Iris pigment epithelial cell (primary cell): ENCODE measurements at regions not wholly inside any gene's neighbourhood (a gene's known extent, or its start where the extent isn't known, plus 50 kb on each side); places are given as distances from the start of the nearest gene placed in this dataset.

ENCODE experiments used
- DNase-seq: peaks from one replicate; pipeline ENCODE4 v3.0.0-alpha.2; 2011; ENCODE audit warnings: low read depth

DNA sequence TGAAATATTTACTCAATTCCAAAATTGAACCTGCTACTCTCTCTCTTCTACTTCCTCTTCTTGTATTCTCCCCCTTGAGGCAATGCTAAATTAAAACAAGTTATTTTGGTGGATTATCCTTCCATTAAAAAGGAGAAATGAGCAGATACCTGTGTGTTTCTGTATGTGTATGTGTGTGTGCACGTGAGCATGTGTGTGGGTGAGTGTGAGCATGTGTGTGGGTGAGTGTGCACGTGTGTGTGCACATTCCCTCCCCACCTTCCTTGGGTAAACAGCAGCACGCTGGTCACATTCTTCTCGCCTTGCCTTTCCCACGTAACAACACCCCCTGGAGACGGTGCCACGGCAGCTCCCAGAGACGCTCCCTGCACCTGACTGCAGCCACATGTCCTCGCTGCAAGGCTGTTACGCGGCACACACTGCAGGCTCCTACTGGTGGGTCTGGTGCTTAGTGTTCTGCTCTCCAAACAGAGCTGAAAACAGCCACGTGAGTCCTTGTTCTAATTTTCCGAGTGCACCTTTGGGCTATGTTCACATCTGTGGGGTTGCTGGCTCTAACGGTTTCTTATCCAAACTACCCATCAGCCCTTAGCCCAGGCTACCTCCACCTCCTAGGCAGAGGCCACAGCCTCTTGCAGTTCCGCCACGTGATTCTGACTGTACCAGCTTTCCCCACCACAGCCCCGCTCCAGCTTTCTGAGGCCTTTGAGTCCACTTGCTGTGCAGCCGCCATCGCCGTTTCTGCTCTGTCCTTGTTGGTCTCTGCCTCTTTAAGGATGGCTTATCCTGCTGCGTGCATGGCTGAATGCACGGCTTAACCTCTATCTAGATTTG is 123.4 kb downstream of the CTTN start:
- no peak for DNase-seq

DNA sequence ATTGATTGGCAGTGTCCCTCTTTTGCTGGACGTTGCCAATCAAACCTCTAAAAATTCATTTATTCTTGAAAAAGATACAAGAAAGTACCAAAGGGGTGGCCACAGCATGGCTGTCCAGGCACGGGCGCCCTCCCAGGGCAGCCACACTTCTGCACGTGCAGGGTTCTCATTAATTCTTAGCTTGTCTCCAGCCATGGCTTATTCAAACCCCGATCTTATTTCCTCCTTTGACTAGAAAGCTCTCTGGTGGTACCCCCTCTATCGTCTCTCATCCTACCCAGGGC is 123.9 kb downstream of the CTTN start:
- DNase-seq: no peak

DNA sequence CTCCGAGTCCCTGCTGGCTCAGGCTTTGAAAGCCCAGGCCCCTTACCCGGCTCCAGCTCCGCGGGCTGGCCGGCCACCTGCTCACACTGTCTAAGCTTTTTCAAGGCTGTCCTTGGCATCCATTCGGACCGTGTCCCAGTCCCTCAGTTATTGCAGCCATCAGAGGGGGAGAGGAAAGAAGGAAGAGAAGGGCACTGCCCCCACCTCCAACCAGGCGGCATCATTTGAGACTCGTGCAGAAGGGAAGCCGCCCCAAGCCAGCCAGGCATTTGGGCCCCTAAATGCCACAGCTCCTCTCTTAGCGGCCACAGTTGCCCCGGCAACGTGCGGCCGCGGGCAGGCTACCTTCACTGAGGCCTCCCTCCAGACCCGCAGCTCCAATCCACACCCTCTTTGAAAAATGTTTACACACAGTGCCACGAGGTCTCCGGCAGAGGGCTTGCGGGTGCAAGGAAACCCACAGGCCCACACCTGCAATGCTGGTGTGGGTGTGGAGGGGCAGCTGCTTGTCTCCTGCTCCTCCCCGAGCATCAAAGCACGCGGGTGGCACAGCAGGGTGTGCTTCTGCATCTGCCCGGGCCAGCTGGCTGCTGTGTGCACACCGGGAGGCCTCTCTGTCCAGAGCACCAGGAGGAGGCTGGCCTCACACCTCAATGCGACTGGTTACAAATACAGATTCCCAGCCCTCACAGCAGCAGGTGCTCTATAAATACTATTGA is 124.4 kb downstream of the CTTN start:
- DNase-seq: no peak

DNA sequence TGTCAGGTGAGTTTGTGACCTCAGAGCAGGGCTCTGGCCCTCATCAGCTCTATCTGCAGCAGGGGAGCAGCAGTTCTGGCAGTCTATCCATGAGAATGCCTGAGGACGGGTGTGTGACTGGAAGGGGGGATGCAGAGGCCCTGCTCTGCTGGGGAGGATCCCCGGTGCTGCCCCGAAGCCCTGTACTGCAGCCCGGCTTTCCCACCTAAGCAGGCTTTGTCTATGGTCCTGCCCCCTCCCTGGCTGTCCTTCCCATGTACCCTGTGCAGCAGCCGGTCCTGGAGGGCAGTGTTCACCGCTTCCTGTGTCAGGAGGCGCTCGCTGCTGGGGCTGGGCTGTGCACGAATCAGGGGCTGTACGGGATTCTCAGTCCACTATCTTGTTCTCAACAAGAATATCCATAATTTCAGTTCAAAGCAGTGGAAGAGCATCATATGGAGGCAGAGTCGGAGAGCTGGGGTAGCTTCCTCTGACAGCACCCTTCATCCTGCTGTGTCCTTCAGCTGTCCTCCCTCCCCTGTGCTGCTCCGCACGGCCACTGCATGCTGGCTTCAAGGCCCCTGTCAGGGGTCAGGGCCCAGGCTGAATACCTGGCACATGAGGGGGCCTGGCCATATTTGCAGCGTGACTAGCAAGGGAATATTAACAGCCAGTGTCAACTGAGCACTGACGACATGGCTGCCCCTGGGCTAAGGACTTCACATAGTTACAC is 125.2 kb downstream of the CTTN start:
- DNase-seq: no peak

DNA sequence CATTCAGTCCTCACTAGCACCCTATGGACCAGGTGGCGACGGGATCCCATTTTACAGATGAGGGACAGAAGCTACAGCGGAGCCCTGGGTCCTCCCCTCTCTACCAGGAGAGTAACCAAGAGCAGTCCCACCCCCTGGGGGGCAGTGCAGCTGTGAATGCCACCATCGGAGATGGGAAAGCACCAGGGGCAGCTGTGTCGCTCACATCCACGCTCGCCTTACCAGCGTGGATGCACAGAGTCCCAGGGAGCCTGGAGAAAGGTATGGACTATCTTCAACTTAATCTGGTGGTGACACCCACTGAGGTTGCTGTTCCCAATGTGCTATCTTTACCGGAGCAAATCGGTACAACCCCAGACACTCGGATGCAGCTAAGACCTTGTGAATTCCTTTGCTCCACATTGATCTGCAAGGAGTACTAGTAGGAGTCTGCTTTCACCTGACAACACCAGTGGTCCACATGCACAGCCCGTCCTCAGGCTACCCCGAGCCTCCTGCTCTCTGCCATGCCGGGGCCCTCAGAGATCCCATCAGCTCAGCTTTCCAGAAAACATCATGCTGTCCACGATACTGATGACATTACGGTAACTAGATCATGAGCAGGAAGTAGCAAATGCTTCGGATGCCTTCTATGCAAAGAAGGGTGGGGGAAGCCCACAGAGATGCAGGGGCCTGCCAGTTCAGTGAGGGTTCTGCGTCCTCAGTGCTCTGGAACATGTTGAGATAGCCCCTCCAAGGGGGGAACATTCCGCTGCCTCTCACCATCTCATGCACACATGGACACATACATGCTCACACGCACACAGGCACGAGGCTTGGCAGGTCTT is 126.0 kb downstream of the CTTN start:
- DNase-seq: no peak

DNA sequence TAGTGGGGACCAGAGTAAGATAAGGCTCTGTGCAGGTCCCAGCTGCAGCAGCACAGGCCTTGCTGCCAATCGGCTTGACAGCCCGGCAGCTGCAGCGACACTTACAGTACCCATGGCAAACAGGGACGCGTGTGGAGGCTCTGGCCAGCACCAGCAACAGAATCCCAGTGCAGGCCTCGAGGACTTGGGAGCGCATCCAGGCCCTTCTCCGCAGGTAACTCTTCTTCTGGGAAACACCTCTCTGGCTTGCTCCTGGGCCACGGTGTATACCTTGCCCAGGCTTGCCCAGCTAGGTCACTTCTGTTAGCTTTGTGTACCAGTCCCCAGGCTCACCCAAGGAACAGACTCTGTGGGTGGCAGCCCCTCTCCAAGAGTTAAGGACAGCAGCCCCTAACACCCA is 126.7 kb downstream of the CTTN start:
- DNase-seq: no peak

DNA sequence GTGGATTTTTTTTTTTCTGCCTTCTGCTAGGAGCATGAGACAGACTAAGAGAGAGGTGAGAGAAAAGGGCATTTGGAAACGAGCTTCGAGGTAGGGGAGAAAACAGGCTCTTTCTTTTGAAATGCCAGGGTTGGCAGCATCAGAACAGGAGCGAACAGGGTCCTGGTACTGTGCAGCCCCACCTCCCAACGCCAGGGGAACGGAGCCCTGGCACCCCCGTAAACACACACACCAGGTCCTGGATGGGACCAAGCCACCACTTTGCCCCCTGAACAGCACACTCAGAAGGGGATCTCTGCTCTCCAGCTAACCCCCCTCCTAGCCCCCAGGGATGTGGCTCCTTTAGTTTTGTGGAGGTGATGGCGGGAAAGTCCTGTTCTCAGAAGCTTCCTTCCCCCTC is 127.1 kb downstream of the CTTN start:
- DNase-seq: no peak

DNA sequence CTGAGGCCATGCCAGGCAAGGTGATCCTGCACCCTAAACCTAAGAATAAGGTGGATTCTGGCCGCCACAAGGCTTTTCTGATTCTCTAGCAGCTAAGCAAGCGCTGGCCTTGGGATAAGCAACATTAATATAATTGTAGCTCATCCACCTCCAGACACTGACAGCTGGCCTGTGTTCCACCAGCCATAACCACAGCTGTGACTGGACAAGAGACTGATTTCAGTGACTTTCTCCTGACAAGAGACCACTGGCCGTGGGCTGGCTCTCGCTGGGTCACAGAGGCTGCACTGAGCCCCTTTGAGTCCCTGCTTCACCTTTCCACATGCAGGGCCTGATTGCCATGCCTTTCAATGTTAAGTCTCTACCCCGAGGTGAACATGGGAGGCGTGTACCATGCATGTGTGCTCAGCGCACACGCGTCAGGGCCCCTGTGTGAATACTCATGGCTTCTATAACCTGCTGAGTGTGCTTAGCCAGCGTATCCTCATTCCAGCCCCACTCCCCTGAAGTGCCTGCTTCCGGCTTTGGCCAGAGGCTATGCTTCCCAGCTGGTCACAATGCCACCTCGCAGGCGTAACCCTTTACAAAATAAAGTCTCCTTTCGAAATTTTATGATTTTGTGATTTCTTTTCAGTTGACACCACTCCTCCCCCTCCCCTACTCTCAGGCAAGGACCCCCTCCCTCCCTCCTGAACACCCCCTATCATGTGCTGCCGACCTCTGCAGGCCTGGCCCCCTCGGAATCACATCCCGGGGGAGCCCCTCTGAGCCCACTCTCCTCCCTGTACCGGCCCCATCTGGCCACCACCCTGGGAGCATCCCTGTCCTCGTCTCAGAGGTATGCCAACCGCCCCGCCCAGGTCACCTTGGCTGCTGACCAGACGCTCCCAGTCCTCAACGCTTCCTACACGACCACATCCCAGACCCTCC is 128.1 kb downstream of the CTTN start:
- DNase-seq: no peak

DNA sequence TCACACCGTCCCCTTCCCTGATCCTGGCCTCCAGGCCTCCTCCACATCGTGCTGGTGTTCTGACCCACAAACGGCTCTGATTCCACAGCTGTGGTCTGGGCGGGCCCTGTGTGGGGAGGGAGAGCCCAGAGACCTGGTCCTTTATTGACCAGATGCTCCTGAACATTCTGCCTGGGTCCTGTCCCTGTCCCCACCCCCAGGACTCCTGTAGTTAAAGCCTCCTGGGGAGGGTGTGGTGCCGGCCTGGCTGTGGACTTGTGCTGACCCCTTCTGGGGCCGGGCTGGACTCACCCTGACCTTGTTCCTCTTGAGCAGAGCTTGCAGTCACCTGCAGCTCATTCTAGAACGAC is 128.7 kb downstream of the CTTN start:
- no peak for DNase-seq

DNA sequence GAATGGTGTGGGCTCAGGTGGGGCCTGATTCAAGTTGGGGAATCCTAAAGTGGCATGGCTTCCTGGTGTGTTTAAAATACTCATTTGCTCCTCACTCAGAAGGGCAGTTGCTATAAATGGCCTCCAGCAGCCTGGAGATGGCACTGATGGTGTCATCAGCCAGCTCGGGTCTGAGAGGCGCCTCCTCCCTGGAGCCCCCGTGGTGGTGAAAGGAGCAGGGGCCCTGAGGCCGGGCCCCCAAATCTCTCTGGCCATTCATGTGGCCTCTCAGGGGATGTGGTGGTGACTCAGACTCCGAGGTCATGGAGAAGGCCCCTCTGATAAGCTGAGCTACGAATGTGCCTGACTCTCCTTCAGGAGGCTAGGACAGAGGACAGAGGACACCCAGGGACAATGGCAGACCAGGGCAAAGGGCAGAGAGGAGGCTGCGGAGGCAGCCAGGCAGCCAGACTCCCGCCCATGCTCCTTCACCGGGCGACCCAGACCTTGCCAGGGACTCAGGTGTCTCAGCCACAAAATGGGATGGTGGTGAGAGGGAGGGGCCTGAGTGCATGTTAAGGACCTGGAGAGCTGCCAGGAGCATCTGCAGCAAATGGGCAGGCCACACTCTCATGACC is 129.2 kb downstream of the CTTN start:
- DNase-seq: no peak

DNA sequence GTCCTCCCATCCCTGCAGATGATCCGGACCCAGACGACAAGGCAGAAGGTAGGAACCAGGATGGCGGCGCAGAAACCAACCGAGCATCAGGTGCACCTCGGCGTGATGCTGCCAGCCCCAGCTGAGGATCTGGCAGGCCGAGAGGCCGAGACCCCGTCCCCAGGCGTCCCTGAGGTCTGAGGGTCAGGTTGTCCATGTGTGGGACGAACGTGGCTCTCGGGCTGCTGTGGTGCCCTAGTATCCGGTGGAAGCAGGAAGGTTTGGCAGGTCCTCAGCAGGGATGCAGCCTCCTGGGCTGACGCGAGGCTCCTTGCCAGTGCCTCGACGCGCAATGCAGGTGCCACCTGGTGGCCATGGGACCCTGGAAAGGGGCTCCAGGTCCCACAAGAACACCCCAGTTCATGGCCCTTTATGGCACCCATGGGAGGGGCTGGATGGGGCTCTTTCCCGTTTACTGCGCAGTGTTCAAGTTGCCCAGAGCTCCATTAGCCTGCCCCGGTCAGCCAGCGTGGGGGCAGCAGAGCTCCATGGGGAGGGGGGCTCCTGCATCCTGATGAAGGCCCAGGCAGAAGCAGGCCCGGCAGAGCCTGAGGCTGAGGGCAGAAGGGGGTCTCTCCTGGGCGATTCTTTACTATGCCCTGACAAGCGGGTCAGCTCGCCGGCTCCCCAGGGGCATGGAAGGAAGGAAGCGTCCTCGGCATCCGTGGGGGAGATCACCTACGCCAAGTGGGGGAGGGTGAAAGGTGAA is 129.9 kb downstream of the CTTN start:
- no peak for DNase-seq

DNA sequence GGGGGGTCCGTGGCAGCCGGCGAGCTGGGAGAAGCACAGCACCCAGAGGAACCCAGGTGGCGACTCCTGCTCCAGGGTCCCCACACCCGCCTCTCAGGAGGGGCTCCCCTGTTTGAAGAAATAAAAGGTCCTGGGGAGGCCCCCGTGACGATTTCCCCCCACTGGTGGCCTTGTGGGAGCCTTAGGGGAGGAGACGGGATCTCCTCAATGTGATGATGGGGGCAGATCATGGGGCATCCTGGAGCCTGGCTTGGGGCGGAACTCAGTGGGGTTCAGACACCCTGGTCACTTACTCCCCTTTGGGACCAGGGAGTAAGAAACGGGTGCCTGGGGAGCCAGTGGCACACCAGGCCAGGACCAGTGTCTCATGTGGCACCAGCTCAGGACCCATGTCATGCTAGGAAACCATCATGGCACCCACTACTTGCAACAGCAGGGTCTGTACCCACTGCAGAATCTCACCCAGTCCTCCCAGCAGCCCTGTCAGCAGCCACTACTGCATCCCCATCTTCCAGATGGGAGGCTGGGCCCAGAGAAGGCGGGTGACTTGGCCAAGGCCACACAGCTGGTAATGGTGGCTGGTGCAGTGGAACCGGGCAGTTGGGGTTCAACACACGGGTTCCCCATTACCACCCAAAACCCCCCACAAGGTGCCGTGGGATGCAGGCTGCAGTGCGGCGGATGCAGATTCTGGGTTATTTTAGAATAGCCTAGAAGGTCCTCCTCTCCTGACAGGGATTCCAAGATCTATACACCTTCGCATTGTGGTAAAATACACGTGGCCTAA is 130.7 kb downstream of the CTTN start:
- DNase-seq: no peak

DNA sequence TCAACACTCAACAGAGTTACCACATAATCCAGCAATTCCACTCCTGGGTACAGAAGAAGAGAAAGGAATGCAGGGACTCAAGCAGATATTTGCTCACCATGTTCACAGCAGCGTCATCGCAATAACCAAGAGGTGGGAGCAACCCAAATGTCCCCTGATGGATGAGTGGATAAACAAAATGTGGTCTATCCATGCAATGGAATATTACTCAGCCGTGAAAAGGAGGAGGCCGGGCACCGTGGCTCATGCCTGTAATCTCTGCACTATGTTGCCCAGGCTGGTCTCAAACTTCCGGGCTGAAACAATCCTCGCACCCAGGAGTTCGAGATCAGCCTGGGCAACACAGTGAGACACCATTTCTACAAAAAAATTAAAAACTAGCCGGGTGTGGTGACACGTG is 131.7 kb downstream of the CTTN start:
- DNase-seq: no peak

DNA sequence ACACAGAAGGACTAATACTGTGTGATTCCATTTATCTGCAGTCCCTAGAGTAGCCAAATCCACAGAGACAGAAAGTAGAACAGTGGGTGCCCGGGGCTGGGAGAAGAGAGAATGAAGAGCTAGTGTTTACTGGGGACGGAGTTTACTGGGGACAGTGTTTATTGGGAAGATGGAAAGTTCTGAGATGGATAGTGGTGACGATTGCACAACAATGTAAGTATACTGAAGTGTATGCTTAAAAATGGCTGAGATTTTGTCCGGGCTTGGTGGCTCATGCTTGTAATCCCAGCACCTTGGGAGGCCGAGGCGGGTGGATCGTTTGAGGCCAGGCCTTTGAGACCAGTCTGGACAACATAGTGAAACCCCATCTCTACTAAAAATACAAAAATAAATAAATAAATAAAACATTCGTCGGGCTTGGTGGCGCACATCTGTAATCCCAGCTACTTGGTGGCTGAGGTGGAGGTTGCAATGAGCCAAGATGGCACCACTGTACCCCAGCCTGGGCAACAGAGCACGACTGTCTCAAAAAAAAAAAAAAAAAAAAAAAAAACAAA is 132.4 kb downstream of the CTTN start:
- DNase-seq: no peak

DNA sequence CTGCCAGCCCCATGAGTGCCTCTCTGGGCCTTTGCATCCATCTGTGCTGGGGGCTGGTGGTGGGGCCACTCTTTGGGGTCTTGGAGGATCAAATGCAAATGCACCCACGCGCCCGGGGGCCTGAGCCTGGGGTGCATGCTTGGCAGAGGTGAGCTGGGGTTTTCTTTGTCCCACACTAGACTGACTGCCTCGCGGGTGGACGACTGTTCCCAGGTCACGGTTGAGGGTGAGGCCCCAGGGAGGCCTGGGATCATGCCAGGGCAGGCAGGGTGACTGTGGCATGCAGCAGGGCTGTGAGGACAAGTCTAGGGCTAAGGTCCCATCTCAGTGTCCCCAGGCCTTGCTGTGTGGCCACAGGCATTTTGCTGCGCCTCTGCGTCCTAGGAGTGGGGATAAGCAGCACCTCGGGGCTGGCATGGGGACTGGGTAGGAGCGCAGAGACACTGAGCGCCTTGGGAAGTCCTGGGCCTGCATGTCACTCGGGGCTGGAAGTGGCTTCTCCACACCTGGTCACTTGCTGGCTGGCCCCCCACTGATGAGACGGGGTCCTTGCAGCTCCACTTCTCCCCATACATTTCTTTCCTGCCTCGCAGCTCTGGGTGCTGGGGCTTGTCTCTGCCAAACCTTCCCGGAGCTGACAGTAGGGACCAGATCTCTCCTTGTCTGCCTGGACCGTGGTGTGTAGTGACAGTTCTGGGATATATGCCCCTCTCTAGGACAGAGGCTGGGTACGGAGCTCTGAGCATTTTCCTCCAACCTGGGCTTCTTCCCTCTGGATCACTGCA is 133.1 kb downstream of the CTTN start:
- no peak for DNase-seq

DNA sequence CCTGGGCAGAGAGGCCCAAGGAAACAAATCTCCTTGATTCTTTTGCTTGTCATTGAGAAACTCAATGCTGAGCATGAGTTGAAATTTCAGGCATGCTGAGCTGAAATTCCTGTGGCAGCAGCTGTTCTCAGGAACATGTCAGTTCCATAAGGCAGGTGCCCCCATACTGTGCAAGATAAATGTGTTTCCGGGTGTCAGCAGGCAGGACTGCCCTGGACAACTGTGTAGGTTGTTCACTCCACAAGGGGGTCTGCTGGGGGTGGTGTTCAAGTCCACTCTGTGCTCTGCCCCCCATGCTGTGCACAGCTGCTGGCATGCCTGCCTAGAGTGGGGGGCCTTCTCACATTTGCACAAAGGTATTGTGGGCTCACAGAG is 133.7 kb downstream of the CTTN start:
- DNase-seq: no peak

DNA sequence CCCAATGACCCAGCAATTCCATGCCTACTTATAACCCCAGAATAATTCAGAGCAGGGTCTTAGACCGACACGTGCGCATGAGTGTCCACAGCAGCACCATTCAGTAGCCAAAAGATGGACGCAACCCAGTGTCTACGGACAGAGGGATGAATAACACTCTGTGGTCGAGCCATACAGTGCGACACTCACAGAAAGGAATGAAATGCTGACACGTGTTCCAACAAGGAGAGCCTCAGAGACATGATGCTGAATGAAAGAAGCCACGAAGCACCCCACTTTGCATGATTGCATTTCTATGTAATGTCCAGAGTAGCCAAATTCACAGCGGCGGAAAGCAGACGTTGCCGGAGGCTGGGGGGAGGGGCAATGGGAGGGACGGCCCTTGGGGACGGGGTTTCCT is 134.4 kb downstream of the CTTN start:
- DNase-seq: no peak
